ENCODE measurements at regions not wholly inside any gene's neighbourhood (a gene's known extent, or its start where the extent isn't known, plus 50 kb on each side); places are given as distances from the start of the nearest gene placed in this dataset.

DNA sequence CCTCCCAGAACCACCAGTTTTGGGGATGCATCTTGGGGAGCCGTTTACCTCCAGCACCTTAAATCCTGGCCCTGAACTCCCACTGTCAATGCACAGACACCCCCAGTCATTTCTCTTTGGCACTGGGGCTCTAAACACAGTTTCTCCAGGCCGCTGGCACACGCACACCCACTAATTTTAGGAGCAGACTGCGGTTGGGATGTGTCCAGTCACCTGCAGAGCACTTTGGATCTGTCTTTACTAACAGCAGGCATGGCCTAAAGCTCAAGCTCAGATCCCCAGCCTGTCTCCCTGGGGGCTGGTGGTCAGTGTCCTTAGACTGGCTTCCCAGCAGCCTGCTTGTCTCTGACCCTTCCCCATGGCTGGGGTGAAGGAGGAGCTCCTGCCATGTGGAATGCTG lies 49.9 kb downstream of the SYNE3 start:
- H3K27me3 Mint-ChIP-seq, result no peaks in the 10 kb centered on the region
- H3K27ac Mint-ChIP-seq, result peak overlapping the region; percentile 85 to 100 (median 99)
- no peak for DNase-seq
- H3K36me3 Mint-ChIP-seq, result peaks cover 4 to 37% (median 20%) of the 10 kb centered on the region in 3 donors
- peaks cover 40 to 84% (median 64%) of the 10 kb centered on the region in 4 donors for H3K4me1 Mint-ChIP-seq
- no peaks in the 10 kb centered on the region for H3K9me3 Mint-ChIP-seq
- POLR2A ChIA-PET, result interaction anchor here (5.8 to 19.9 kb wide), 2 partner anchors 13 to 53 kb away, joined by 28 to 398 read pairs; partner anchors contain the start of gene SYNE3
- ATAC-seq, result no peak
- H3K4me3 Mint-ChIP-seq, result no peak overlapping the region

DNA sequence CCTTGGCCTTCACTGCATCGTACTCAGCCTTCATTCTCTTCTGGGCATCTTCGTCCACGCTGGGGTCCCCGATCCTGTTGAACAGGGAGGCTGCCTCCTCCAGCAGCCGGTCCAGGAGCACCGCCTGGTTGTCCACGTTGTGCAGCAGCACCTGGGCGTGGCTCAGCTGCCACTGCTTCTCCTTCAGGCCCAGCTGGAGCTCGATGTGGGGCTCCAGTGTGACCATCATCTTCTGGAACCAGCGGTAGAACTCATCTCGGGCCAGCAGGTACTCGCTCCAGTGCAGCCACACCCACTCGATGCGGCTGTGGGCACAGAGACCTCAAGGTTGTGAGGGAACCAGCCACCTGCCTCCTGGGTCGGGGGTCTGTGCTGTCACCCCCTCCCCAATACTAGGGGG lies 50.5 kb downstream of the SYNE3 start:
- Mint-ChIP-seq H3K27ac (peak overlapping the region; percentile 96 to 100 (median 99)), H3K9me3 (no peaks in the 10 kb centered on the region), H3K4me3 (peak overlapping the region in 5 of 10 donors; percentile 14 to 81 (median 66)), H3K27me3 (no peaks in the 10 kb centered on the region), H3K4me1 (peaks cover 38 to 84% (median 64%) of the 10 kb centered on the region in 4 donors), H3K36me3 (peaks cover 4 to 31% (median 16%) of the 10 kb centered on the region in 3 donors)
- DNase-seq (no peak), ATAC-seq (no peak)
- POLR2A ChIA-PET, result interaction anchor here (1.0 to 19.9 kb wide), 4 partner anchors 7 to 54 kb away, joined by 3 to 398 read pairs (median 40); partner anchors contain the start of gene SYNE3

DNA sequence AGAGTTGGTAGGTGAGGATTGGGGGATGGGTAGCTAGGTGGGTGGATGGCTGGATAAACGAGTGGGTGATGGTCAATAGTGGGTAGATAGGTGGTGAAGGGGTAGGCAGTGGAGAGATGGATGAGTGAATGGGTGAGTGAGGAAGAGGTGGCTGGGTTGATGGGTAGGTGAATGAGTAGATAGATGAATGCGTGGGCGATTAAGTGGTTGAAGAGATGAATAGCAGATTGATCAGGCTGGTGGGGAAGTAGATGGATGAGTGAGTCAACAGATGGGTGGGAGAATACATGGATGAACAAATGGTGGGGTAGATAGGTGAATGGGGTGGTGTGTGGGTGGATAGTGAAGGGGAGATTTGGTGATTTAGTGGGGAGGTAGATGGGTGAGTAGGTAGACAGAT lies 51.1 kb downstream of the SYNE3 start:
- ATAC-seq (no peak), DNase-seq (no peak)
- peak overlapping the region; percentile 96 to 100 (median 99) for H3K27ac Mint-ChIP-seq
- H3K27me3 Mint-ChIP-seq, result no peaks in the 10 kb centered on the region
- peaks cover 4 to 29% (median 20%) of the 10 kb centered on the region in 3 donors for H3K36me3 Mint-ChIP-seq
- H3K9me3 Mint-ChIP-seq, result no peaks in the 10 kb centered on the region
- peaks cover 41 to 86% (median 69%) of the 10 kb centered on the region in 4 donors for H3K4me1 Mint-ChIP-seq
- POLR2A ChIA-PET, result interaction anchor here (1.0 to 19.9 kb wide), 6 partner anchors 8 to 69 kb away, joined by 3 to 398 read pairs (median 32); partner anchors contain the start of genes GLRX5 and SYNE3
- peak overlapping the region in 8 of 10 donors; percentile 4 to 81 (median 47) for H3K4me3 Mint-ChIP-seq

GRCh38 chr14:95464514-95464913 lies 51.9 kb downstream of the SYNE3 start:
- Mint-ChIP-seq H3K4me1 (peaks cover 41 to 82% (median 63%) of the 10 kb centered on the region in 4 donors), H3K9me3 (no peaks in the 10 kb centered on the region)
- POLR2A ChIA-PET, result interaction anchor here (0.7 to 19.9 kb wide), 11 partner anchors 9 to 304 kb away, joined by 3 to 398 read pairs (median 18); partner anchors contain the start of genes GLRX5 and SYNE3

GRCh38 chr14:95464103-95464502 lies 52.3 kb downstream of the SYNE3 start:
- H3K27me3 Mint-ChIP-seq, result no peaks in the 10 kb centered on the region
- POLR2A ChIA-PET, result interaction anchor here (1.0 to 19.9 kb wide), 12 partner anchors 9 to 70 kb away, joined by 3 to 398 read pairs (median 16); partner anchors contain the start of genes GLRX5 and SYNE3
- ATAC-seq, result no peak
- H3K4me3 Mint-ChIP-seq, result peak overlapping the region; percentile 38 to 86 (median 74)
- peak overlapping the region; percentile 96 to 100 (median 99) for H3K27ac Mint-ChIP-seq
- H3K4me1 Mint-ChIP-seq, result peaks cover 41 to 84% (median 63%) of the 10 kb centered on the region in 4 donors
- H3K36me3 Mint-ChIP-seq, result peaks cover 0 to 23% (median 16%) of the 10 kb centered on the region in 3 donors
- H3K9me3 Mint-ChIP-seq, result no peaks in the 10 kb centered on the region
- no peak for DNase-seq

More at GRCh38 chr14:95464514-95464913, 51.9 kb downstream of the SYNE3 start:
- DNase-seq (peak in 4 of 10 donors; percentile 14 to 26 (median 22)), ATAC-seq (peak; percentile 7 to 29)
- peak overlapping the region; percentile 11 to 86 (median 74) for H3K4me3 Mint-ChIP-seq
- no peaks in the 10 kb centered on the region for H3K27me3 Mint-ChIP-seq
- peak overlapping the region; percentile 96 to 100 (median 99) for H3K27ac Mint-ChIP-seq
- peaks cover 0 to 23% (median 16%) of the 10 kb centered on the region in 3 donors for H3K36me3 Mint-ChIP-seq

- POLR2A ChIA-PET, result interaction anchor here (1.1 to 19.9 kb wide), 13 partner anchors 9 to 71 kb away, joined by 3 to 398 read pairs (median 15); partner anchors contain the start of genes GLRX5 and SYNE3
Measured at GRCh38 chr14:95463171-95463901, 53.1 kb downstream of the SYNE3 start.

DNA sequence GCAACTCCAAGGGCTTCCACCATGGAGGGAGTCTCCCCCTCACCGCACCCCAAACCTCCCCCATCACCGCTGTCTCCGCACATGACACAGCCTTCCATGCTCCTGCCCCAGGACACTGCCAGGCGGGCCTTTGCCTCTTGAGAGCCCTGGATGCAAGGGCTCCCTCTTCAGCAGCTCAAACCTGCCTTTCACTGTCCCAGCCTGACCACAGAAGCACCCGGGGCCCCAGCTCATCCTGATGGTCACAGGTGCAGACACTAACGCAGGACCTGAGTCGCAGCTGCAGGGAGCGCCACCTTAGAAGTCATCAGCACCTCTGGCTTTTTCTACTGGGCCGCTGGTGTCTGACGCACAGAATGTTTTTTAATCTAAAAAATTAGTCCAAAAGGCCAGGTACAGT lies 54.0 kb downstream of the SYNE3 start:
- peaks cover 37 to 79% (median 65%) of the 10 kb centered on the region in 4 donors for H3K4me1 Mint-ChIP-seq
- ATAC-seq, result peak; percentile 7 to 12
- H3K9me3 Mint-ChIP-seq, result no peaks in the 10 kb centered on the region
- peak overlapping the region; percentile 61 to 86 (median 76) for H3K4me3 Mint-ChIP-seq
- H3K27me3 Mint-ChIP-seq, result no peaks in the 10 kb centered on the region
- peak in 1 of 10 donors; percentile 22 for DNase-seq
- H3K27ac Mint-ChIP-seq, result peak overlapping the region; percentile 96 to 100 (median 99)
- POLR2A ChIA-PET, result interaction anchor here (0.6 to 19.9 kb wide), 12 partner anchors 10 to 71 kb away, joined by 3 to 398 read pairs (median 16); partner anchors contain the start of genes GLRX5 and SYNE3
- H3K36me3 Mint-ChIP-seq, result peaks cover 0 to 21% (median 16%) of the 10 kb centered on the region in 3 donors

More at GRCh38 chr14:95463171-95463901, 53.1 kb downstream of the SYNE3 start:
- Mint-ChIP-seq H3K4me1 (peaks cover 37 to 85% (median 63%) of the 10 kb centered on the region in 4 donors), H3K4me3 (peak overlapping the region; percentile 61 to 86 (median 76)), H3K27me3 (no peaks in the 10 kb centered on the region), H3K27ac (peak overlapping the region; percentile 96 to 100 (median 99)), H3K9me3 (no peaks in the 10 kb centered on the region), H3K36me3 (peaks cover 0 to 21% (median 16%) of the 10 kb centered on the region in 3 donors)
- DNase-seq, result peak; percentile 16 to 82 (median 57)
- peak; percentile 83 to 84 for ATAC-seq

DNA sequence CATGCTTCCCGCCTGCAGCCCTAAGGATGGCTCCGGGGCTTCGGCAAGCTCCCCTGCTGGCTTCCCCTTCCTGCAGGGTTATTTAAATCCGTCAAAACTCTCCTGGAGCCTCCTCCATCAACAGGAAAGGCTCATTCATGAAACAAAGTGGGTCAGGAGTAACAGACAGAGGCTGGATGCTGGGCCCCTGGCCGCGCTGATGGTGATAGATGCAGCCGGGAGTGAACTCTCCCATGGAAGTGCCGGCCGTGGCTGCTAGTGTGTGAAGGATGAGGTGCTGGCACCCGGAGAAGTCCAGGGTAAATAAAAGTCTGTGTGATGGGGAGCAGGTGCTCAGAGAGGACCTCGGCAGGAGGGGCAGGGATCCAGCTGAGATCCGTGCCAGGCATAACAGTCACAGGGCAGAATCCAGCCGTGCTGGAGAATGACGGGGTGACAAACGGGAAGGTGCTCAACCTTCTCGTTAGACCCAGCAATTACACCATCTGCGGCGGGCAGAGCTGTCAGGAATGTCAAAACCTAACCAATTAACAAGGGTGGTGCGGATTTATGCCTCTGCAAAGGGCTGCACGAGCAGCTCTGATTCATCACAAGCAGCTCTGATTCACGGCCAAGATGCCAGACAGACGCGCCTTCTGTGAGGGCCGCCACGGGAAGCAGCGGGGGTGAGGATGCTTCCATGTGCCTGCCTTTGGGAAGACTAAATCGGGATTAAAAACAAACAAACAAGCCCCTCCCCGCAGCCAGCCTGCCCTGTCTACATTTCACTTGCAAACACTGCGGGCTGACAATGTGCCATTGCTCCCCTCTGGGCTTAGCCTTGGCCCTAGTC lies 55.6 kb downstream of the SYNE3 start:
- POLR2A ChIA-PET, result interaction anchor here (0.7 to 19.9 kb wide), 5 partner anchors 8 to 1113 kb away, joined by 3 to 398 read pairs (median 8); partner anchors contain the start of gene SYNE3
- Mint-ChIP-seq H3K27ac (peak overlapping the region; percentile 96 to 100 (median 99)), H3K4me3 (peak overlapping the region in 6 of 10 donors; percentile 28 to 66 (median 39)), H3K27me3 (no peaks in the 10 kb centered on the region), H3K9me3 (no peaks in the 10 kb centered on the region), H3K4me1 (peaks cover 37 to 64% (median 58%) of the 10 kb centered on the region in 4 donors), H3K36me3 (peaks cover 0 to 24% (median 14%) of the 10 kb centered on the region in 3 donors)
- DNase-seq, result no peak
- ATAC-seq, result no peak

- H3K4me1 Mint-ChIP-seq, result peaks cover 21 to 47% (median 39%) of the 10 kb centered on the region in 4 donors
- POLR2A ChIA-PET, result interaction anchor here (0.7 to 19.9 kb wide), 4 partner anchors 13 to 61 kb away, joined by 3 to 398 read pairs (median 3); partner anchors contain the start of gene SYNE3
- H3K9me3 Mint-ChIP-seq, result no peaks in the 10 kb centered on the region
- H3K27me3 Mint-ChIP-seq, result no peaks in the 10 kb centered on the region
- H3K27ac Mint-ChIP-seq, result peak overlapping the region in 5 of 10 donors; percentile 3 to 83 (median 17)
- ATAC-seq (no peak), DNase-seq (no peak)
- H3K36me3 Mint-ChIP-seq, result peaks cover 0 to 22% (median 15%) of the 10 kb centered on the region in 3 donors
- no peak overlapping the region for H3K4me3 Mint-ChIP-seq
Measured at GRCh38 chr14:95458906-95459305, 57.5 kb downstream of the SYNE3 start.

GRCh38 chr14:95458459-95458858 lies 58.0 kb downstream of the SYNE3 start:
- ATAC-seq (no peak), DNase-seq (no peak)
- POLR2A ChIA-PET, result interaction anchor here (1.1 to 19.9 kb wide), 3 partner anchors 22 to 61 kb away, joined by 3 to 398 read pairs (median 3); partner anchors contain the start of gene SYNE3
- Mint-ChIP-seq H3K4me3 (no peak overlapping the region), H3K27me3 (no peaks in the 10 kb centered on the region), H3K4me1 (peaks cover 16 to 43% (median 34%) of the 10 kb centered on the region in 4 donors), H3K9me3 (no peaks in the 10 kb centered on the region), H3K27ac (peak overlapping the region in 7 of 10 donors; percentile 17 to 76 (median 40)), H3K36me3 (peaks cover 0 to 23% (median 15%) of the 10 kb centered on the region in 3 donors)

DNA sequence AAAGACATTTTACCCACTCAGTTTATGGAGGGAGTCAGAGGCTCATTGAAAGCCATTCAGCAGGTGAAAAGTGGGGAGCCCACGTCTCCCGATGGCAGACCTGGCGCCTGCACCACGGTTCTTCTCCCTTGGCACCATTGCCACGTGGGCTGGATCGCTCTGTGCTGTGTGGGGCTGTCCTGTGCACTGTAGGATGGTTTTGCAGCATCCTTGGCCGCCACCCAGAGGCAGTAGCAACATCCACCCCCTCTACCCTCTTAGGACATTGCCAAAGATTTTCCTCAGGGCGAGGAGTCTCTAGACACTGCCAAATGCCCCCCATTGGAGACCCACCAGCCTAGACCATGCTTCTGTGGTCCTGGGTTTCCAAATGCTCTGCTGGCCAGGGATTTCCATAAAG lies 60.2 kb downstream of the SYNE3 start:
- no peak for ATAC-seq
- no peaks in the 10 kb centered on the region for H3K27me3 Mint-ChIP-seq
- POLR2A ChIA-PET, result interaction anchor here (19.9 kb wide), 1 partner anchor 63 kb away, joined by 398 read pairs; the partner anchor contains the start of gene SYNE3

More for the DNA sequence above, 60.2 kb downstream of the SYNE3 start:
- H3K4me3 Mint-ChIP-seq, result no peak overlapping the region
- H3K27ac Mint-ChIP-seq, result peak overlapping the region in 1 of 10 donors; percentile 16
- DNase-seq, result no peak
- H3K4me1 Mint-ChIP-seq, result peaks cover 6 to 28% (median 13%) of the 10 kb centered on the region in 4 donors
- H3K9me3 Mint-ChIP-seq, result no peaks in the 10 kb centered on the region
- H3K36me3 Mint-ChIP-seq, result peaks cover 0 to 35% (median 22%) of the 10 kb centered on the region in 3 donors
